HG02610 (cell line): ENCODE measurements at regions not wholly inside any gene's neighbourhood (a gene's known extent, or its start where the extent isn't known, plus 50 kb on each side); places are given as distances from the start of the nearest gene placed in this dataset.
A peak's percentile ranks its signal among the peaks of the same experiment; 100 is the strongest.
"Not testable (repeated sequence)": the region's sequence is repeated elsewhere in the genome, so short reads cannot be mapped to it uniquely, and the experiment has no call there.

Experiments
- ATAC-seq: cut with Tn5 transposase; IDR thresholded peaks from one replicate; pipeline ENCODE4 v1.9.1; 2021; ENCODE audit warnings: mild to moderate bottlenecking, moderate library complexity; ENCODE audit not compliant: unreplicated experiment

- peak; percentile 63 for ATAC-seq
These were observed 60.6 kb upstream of the AKR1C1 start for GRCh38 chr10:4902571-4903011.

- ATAC-seq, result not testable (repeated sequence)
These were observed 60.1 kb upstream of the AKR1C1 start for GRCh38 chr10:4903126-4903525.

DNA sequence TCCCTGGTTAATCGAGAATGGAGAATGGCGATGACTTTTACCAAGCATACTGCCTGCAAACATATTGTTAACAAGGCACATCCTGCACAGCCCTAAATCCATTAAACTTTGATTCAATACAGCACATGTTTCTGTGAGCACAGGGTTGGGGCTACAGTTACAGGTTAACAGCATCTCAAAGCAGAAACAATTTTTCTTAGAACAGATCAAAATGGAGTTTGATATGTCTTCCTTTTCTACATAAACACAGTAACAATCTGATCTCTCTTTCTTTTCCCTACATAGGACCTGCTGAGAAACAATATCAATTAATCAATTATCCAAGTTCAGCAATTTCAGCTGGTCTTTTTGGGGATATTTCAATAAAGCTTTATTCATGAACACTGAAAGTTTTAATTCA is 59.5 kb upstream of the AKR1C1 start:
- not testable (repeated sequence) for ATAC-seq

GRCh38 chr10:4909118-4909517 is 54.1 kb upstream of the AKR1C1 start:
- ATAC-seq, result no peak
